Endothelial cell of umbilical vein (primary cell): ENCODE measurements at regions not wholly inside any gene's neighbourhood (a gene's known extent, or its start where the extent isn't known, plus 50 kb on each side); places are given as distances from the start of the nearest gene placed in this dataset.

Experiments
- CTCF ChIP-seq, 2 donors: IDR thresholded peaks; 1 replicate in 1 of 2; 2 replicates in 1 of 2; pipeline ENCODE4 v1.5.1; 2011; ENCODE audit warnings: low read length in 2 of 2, mild to moderate bottlenecking in 2 of 2, moderate library complexity in 2 of 2, control low read depth in 1 of 2, inconsistent platforms in 1 of 2, low read depth in 1 of 2; ENCODE audit not compliant: insufficient read depth in 1 of 2; ENCODE audit errors: extremely low read depth in 1 of 2
- EZH2 ChIP-seq: IDR thresholded peaks from 2 replicates; pipeline ENCODE4 v1.6.1; 2012; ENCODE audit warnings: borderline replicate concordance, low read depth, mild to moderate bottlenecking, moderate library complexity, low read length, inconsistent platforms; ENCODE audit not compliant: severe bottlenecking
- GATA2 ChIP-seq: IDR thresholded peaks from 2 replicates; pipeline ENCODE4 v1.7.0; 2011; ENCODE audit warnings: low read depth, mild to moderate bottlenecking, moderate library complexity, mixed read lengths, low read length; ENCODE audit not compliant: insufficient read length, insufficient read depth
- JUN ChIP-seq: IDR thresholded peaks from 2 replicates; pipeline ENCODE4 v1.6.1; 2011; ENCODE audit warnings: borderline replicate concordance, low read depth; ENCODE audit not compliant: insufficient read length, insufficient read depth
- MAX ChIP-seq: IDR thresholded peaks from 2 replicates; pipeline ENCODE4 v1.6.1; 2011; ENCODE audit not compliant: insufficient read depth, insufficient read length
- MYC ChIP-seq: IDR thresholded peaks from one replicate; pipeline ENCODE4 v1.6.1; 2011; ENCODE audit warnings: mild to moderate bottlenecking, low read depth, low read length
- POLR2A ChIP-seq: IDR thresholded peaks from 2 replicates; pipeline ENCODE4 v1.6.1; 2012; ENCODE audit warnings: low read depth, mild to moderate bottlenecking, control low read depth, low read length
- POLR2AphosphoS5 ChIP-seq: IDR thresholded peaks from 2 replicates; pipeline ENCODE4 v1.6.1; 2012; ENCODE audit warnings: low read depth, mild to moderate bottlenecking, control low read depth, low read length, moderate library complexity; ENCODE audit not compliant: insufficient read depth

GRCh38 chr17:54482843-54483242, 417.8 kb upstream of the TOM1L1 start:
- TF ChIP-seq CTCF (IDR thresholded peaks at IDR 0.05; ENCODE audit: extremely low read depth in 1 of 2, insufficient read depth in 1 of 2, low read depth in 1 of 2, low read length in 2 of 2) (no peak), POLR2A (no peak), POLR2AphosphoS5 (no peak), MAX (no peak), GATA2 (no peak), MYC (no peak), EZH2 (no peak), JUN (no peak)
